GM12878 (cell line): ENCODE measurements at regions not wholly inside any gene's neighbourhood (a gene's known extent, or its start where the extent isn't known, plus 50 kb on each side); places are given as distances from the start of the nearest gene placed in this dataset.
A peak's percentile ranks its signal among the peaks of the same experiment; 100 is the strongest.

Experiments used
- ATF7 ChIP-seq: fragments of 450-650 bp; IDR thresholded peaks from 2 replicates; pipeline ENCODE4 v1.6.1; 2016; ENCODE audit warnings: low read depth, mild to moderate bottlenecking
- BACH1 ChIP-seq: fragments of 450-650 bp; IDR thresholded peaks from 2 replicates; pipeline ENCODE4 v1.6.1; 2017; ENCODE audit warnings: mild to moderate bottlenecking, borderline replicate concordance
- BCLAF1 ChIP-seq: fragments of 450-650 bp; IDR thresholded peaks from 2 replicates; pipeline ENCODE4 v1.6.1; 2017; ENCODE audit warnings: antibody characterized with exemption, mild to moderate bottlenecking, moderate library complexity
- BHLHE40 ChIP-seq, 2 experiments: fragments of 450-650 bp in 1 of 2; IDR thresholded peaks; 2 replicates each; pipeline ENCODE4 v1.6.1; 2011 to 2017; ENCODE audit warnings: low read depth in 2 of 2, borderline replicate concordance in 1 of 2, improper control_type of control experiment in 1 of 2, low read length in 1 of 2, mild to moderate bottlenecking in 1 of 2
- CBFB ChIP-seq: IDR thresholded peaks from 2 replicates; pipeline ENCODE4 v1.6.1; 2016; ENCODE audit warnings: antibody characterized with exemption, low read depth
- CEBPB ChIP-seq, 2 experiments: fragments of 150-350 bp in 1 of 2; IDR thresholded peaks; 2 replicates each; pipeline ENCODE4 v1.6.1; 2012 to 2014; ENCODE audit warnings: low read depth in 2 of 2, low read length in 2 of 2, borderline replicate concordance in 1 of 2, inconsistent platforms in 1 of 2
- CHD2 ChIP-seq: IDR thresholded peaks from 2 replicates; pipeline ENCODE4 v1.6.1; 2011; ENCODE audit warnings: low read depth, low read length, improper control_type of control experiment, borderline replicate concordance
- CUX1 ChIP-seq: IDR thresholded peaks from 2 replicates; pipeline ENCODE4 v1.6.1; 2012; ENCODE audit warnings: improper control_type of control experiment, low read depth, low read length; ENCODE audit not compliant: insufficient replicate concordance
- ETV6 ChIP-seq, 2 experiments: fragments of 450-650 bp in 1 of 2; IDR thresholded peaks in 1 of 2; conservative IDR thresholded peaks in 1 of 2; 2 replicates each; pipeline ENCODE4 v1.6.1; 2014; ENCODE audit warnings: antibody characterized with exemption in 1 of 2, borderline replicate concordance in 1 of 2, low read depth in 1 of 2, mild to moderate bottlenecking in 1 of 2, moderate library complexity in 1 of 2
- HDAC6 ChIP-seq: fragments of 200-600 bp; sonication (generic); IDR thresholded peaks from one replicate; pipeline ENCODE4 v1.8.0; 2017; ENCODE audit warnings: antibody characterized with exemption; ENCODE audit not compliant: unreplicated experiment
- IRF3 ChIP-seq: fragments of 450-650 bp; IDR thresholded peaks from 2 replicates; pipeline ENCODE4 v1.6.1; 2014; ENCODE audit warnings: mild to moderate bottlenecking
- LARP7 ChIP-seq: fragments of 450-650 bp; IDR thresholded peaks from 2 replicates; pipeline ENCODE4 v1.6.1; 2017; ENCODE audit warnings: mild to moderate bottlenecking
- MAX ChIP-seq: IDR thresholded peaks from 2 replicates; pipeline ENCODE4 v1.6.1; 2012; ENCODE audit warnings: low read depth, low read length, improper control_type of control experiment
- NBN ChIP-seq: fragments of 450-650 bp; IDR thresholded peaks from 2 replicates; pipeline ENCODE4 v1.6.1; 2016
- PAX8 ChIP-seq: fragments of 450-650 bp; IDR thresholded peaks from 2 replicates; pipeline ENCODE4 v1.6.1; 2017; ENCODE audit warnings: mild to moderate bottlenecking, moderate library complexity
- POU2F2 ChIP-seq: IDR thresholded peaks from 3 replicates; pipeline ENCODE4 v1.6.1; 2011; ENCODE audit warnings: low read depth, mild to moderate bottlenecking, low read length, borderline replicate concordance
- RELA ChIP-seq: fragments of 450-650 bp; IDR thresholded peaks from 2 replicates; pipeline ENCODE4 v1.8.0; 2014; ENCODE audit warnings: borderline replicate concordance; ENCODE audit not compliant: partially characterized antibody
- SMC3 ChIP-seq: IDR thresholded peaks from 2 replicates; pipeline ENCODE4 v1.6.1; 2011; ENCODE audit warnings: low read length, improper control_type of control experiment, borderline replicate concordance
- SUPT20H ChIP-seq: IDR thresholded peaks from 2 replicates; pipeline ENCODE4 v1.6.1; 2011; ENCODE audit warnings: low read depth, mild to moderate bottlenecking, low read length, moderate library complexity, borderline replicate concordance; ENCODE audit not compliant: control insufficient read depth
- TCF3 ChIP-seq: IDR thresholded peaks from 2 replicates; pipeline ENCODE4 v1.6.1; 2012; ENCODE audit warnings: low read depth, mild to moderate bottlenecking, low read length, borderline replicate concordance; ENCODE audit not compliant: insufficient read depth
- WRNIP1 ChIP-seq: IDR thresholded peaks from 2 replicates; pipeline ENCODE4 v1.6.1; 2011; ENCODE audit warnings: low read depth, low read length, improper control_type of control experiment, borderline replicate concordance

- TF ChIP-seq MAX (no peak), BCLAF1 (no peak), CHD2 (no peak), ETV6 (conservative IDR thresholded peaks at IDR 0.05 in 1 of 2, IDR thresholded peaks at IDR 0.05 in 1 of 2; ENCODE audit: borderline replicate concordance in 1 of 2, low read depth in 1 of 2) (no peak), NBN (no peak), CBFB (no peak), POU2F2 (no peak), SUPT20H (no peak), BACH1 (no peak), IRF3 (no peak), HDAC6 (no peak), BHLHE40 (IDR thresholded peaks at IDR 0.05; ENCODE audit: borderline replicate concordance in 1 of 2, low read depth in 2 of 2, low read length in 1 of 2) (0 out of 4 replicates have a peak, but pooled peaks of 1 of the 2 experiments have one; percentile 15), WRNIP1 (no peak), CEBPB (IDR thresholded peaks at IDR 0.05; ENCODE audit: borderline replicate concordance in 1 of 2, low read depth in 2 of 2, low read length in 2 of 2) (no peak), SMC3 (no peak), CUX1 (no peak), TCF3 (no peak), RELA (no peak), LARP7 (no peak), PAX8 (no peak), ATF7 (no peak)
Observed at GRCh38 chrX:7205037-7205577, 57.2 kb upstream of the PUDP start (continued).
